ENCODE measurements at regions not wholly inside any gene's neighbourhood (a gene's known extent, or its start where the extent isn't known, plus 50 kb on each side); places are given as distances from the start of the nearest gene placed in this dataset.

GRCh38 chr10:108966005-108966404 lies 957.3 kb downstream of the XPNPEP1 start:
- no peaks in the 10 kb centered on the region for H3K27me3 Mint-ChIP-seq (ENCODE audit: insufficient read depth, low read depth, poor library complexity)

More at GRCh38 chr10:108966005-108966404, 957.3 kb downstream of the XPNPEP1 start:
- Histone ChIP-seq H3K27me3 (ENCODE audit: insufficient read depth) (no peaks in the 10 kb centered on the region), H3F3A (replicated peaks; ENCODE audit: low read depth) (no peaks in the 10 kb centered on the region), H3K79me2 (replicated peaks; ENCODE audit: insufficient read depth) (no peaks in the 10 kb centered on the region), H3K36me3 (ENCODE audit: insufficient read depth) (no peaks in the 10 kb centered on the region), H3K4me3 (no peak overlapping the region), H3K4me1 (ENCODE audit: insufficient read depth) (no peaks in the 10 kb centered on the region), H2AFZ (no peak overlapping the region), H3K27ac (ENCODE audit: low read depth) (no peak overlapping the region), H3K4me2 (no peak overlapping the region), H3K9me2 (ENCODE audit: insufficient read depth) (no peaks in the 10 kb centered on the region), H4K20me1 (replicated peaks; ENCODE audit: insufficient read depth) (no peaks in the 10 kb centered on the region)
- Mint-ChIP-seq H3K4me1 (no peaks in the 10 kb centered on the region), H3K27ac (no peak overlapping the region), H3K9me3 (no peaks in the 10 kb centered on the region), H3K36me3 (ENCODE audit: low read depth) (no peaks in the 10 kb centered on the region), H3K4me3 (no peak overlapping the region)
- ATAC-seq: no peak
- DNase-seq (ENCODE audit: low spot score): no peak
- no peak for TF ChIP-seq EZH2phosphoT487 (IDR thresholded peaks at IDR 0.05; ENCODE audit: unreplicated experiment)
- no peak for TF ChIP-seq REST (IDR thresholded peaks at IDR 0.05; ENCODE audit: unreplicated experiment)
- TF ChIP-seq JUNB (IDR thresholded peaks at IDR 0.05; ENCODE audit: unreplicated experiment): no peak
- TF ChIP-seq STAT1 (IDR thresholded peaks at IDR 0.05; ENCODE audit: unreplicated experiment): no peak
- no peak for TF ChIP-seq EZH2 (IDR thresholded peaks at IDR 0.05; ENCODE audit: low read depth, unreplicated experiment)
- TF ChIP-seq ETS1 (IDR thresholded peaks at IDR 0.05): no peak
- TF ChIP-seq CTCF (conservative IDR thresholded peaks at IDR 0.05; ENCODE audit: low read depth in 2 of 2): no peak
- TF ChIP-seq ZNF114 (CRISPR knock-in tag; IDR thresholded peaks at IDR 0.05): no peak
- no peak for TF ChIP-seq ZNF462 (CRISPR knock-in tag; IDR thresholded peaks at IDR 0.05)
- TF ChIP-seq ZNF331 (CRISPR knock-in tag; IDR thresholded peaks at IDR 0.05; ENCODE audit: low read depth): no peak
- TF ChIP-seq CREB1 (CRISPR knock-in tag; IDR thresholded peaks at IDR 0.05; ENCODE audit: low read depth): no peak
- TF ChIP-seq POLR2AphosphoS5 (IDR thresholded peaks at IDR 0.05; ENCODE audit: low read depth): no peak
- TF ChIP-seq NANOG (IDR thresholded peaks at IDR 0.05; ENCODE audit: borderline replicate concordance): no peak

Data from GM23338 (cell line).